Urinary bladder (tissue), 3 donors: ENCODE measurements at regions not wholly inside any gene's neighbourhood (a gene's known extent, or its start where the extent isn't known, plus 50 kb on each side); places are given as distances from the start of the nearest gene placed in this dataset.
"Not testable (repeated sequence)": the region's sequence is repeated elsewhere in the genome, so short reads cannot be mapped to it uniquely, and the experiment has no call there.

Experiments
- DNase-seq: peaks from one replicate; pipeline ENCODE4 v3.0.0-alpha.2; 2015; ENCODE audit errors: extremely low spot score
- H3K27ac ChIP-seq: one replicate; pipeline ENCODE4 v1.5.1; 2013; ENCODE audit warnings: low read depth, mild to moderate bottlenecking, moderate library complexity
- H3K36me3 ChIP-seq: one replicate; pipeline ENCODE4 v1.6.1; 2013; ENCODE audit warnings: mild to moderate bottlenecking, moderate library complexity; ENCODE audit not compliant: insufficient read depth
- H3K4me1 ChIP-seq: one replicate; pipeline ENCODE4 v1.6.1; 2013; ENCODE audit warnings: mild to moderate bottlenecking, moderate library complexity; ENCODE audit not compliant: insufficient read depth
- H3K4me3 ChIP-seq: one replicate; pipeline ENCODE4 v1.5.1; 2013; ENCODE audit warnings: low read depth, low read length
- WGBS: extraction: QIAGEN DNeasy Blood & Tissue Kit; methylation state at CpG from one replicate; pipeline ENCODE4 v1.1.7; 2013; 5-methylcytosine and 5-hydroxymethylcytosine counted together
- donor health status: healthy with polysubstance abuse.
- donor health status: healthy.

GRCh38 chr4:114398410-114398809 is 200.2 kb upstream of the UGT8 start:
- no peak for DNase-seq
- Histone ChIP-seq H3K27ac (no peak overlapping the region), H3K4me1 (no peaks in the 10 kb centered on the region), H3K4me3 (no peak overlapping the region), H3K36me3 (no peaks in the 10 kb centered on the region)

GRCh38 chr4:114399105-114399504 is 199.5 kb upstream of the UGT8 start:
- H3K4me3 ChIP-seq = no peak overlapping the region
- no peak overlapping the region for H3K27ac ChIP-seq
- H3K36me3 ChIP-seq = no peaks in the 10 kb centered on the region
- no peak for DNase-seq
- no peaks in the 10 kb centered on the region for H3K4me1 ChIP-seq
- 40% methylated on average over 5 of the region's 5 CpGs for WGBS

- no peak overlapping the region for H3K27ac ChIP-seq
- 55% methylated on average over 1 of the region's 1 CpG for WGBS
- H3K4me1 ChIP-seq = no peaks in the 10 kb centered on the region
- DNase-seq = no peak
- no peaks in the 10 kb centered on the region for H3K36me3 ChIP-seq
- no peak overlapping the region for H3K4me3 ChIP-seq
Measured at GRCh38 chr4:114400531-114400930, 198.1 kb upstream of the UGT8 start.

GRCh38 chr4:114401483-114401882 is 197.1 kb upstream of the UGT8 start:
- no peak overlapping the region for H3K27ac ChIP-seq
- 29% methylated on average over 2 of the region's 2 CpGs for WGBS
- H3K4me1 ChIP-seq = no peaks in the 10 kb centered on the region
- DNase-seq = no peak
- H3K36me3 ChIP-seq = no peaks in the 10 kb centered on the region
- H3K4me3 ChIP-seq = no peak overlapping the region

- no peak for DNase-seq
- no peaks in the 10 kb centered on the region for H3K36me3 ChIP-seq
- 29% methylated on average over 1 of the region's 1 CpG for WGBS
- no peaks in the 10 kb centered on the region for H3K4me1 ChIP-seq
- H3K27ac ChIP-seq = no peak overlapping the region
- no peak overlapping the region for H3K4me3 ChIP-seq
Measured at GRCh38 chr4:114417214-114417613, 181.4 kb upstream of the UGT8 start.

GRCh38 chr4:114420069-114420468 is 178.5 kb upstream of the UGT8 start:
- H3K36me3 ChIP-seq = no peaks in the 10 kb centered on the region
- WGBS = 92% methylated on average over 4 of the region's 4 CpGs

GRCh38 chr4:114423582-114423981 is 175.0 kb upstream of the UGT8 start:
- 88% methylated on average over 3 of the region's 3 CpGs for WGBS
- no peaks in the 10 kb centered on the region for H3K4me1 ChIP-seq
- H3K27ac ChIP-seq = no peak overlapping the region
- no peak for DNase-seq
- H3K4me3 ChIP-seq = no peak overlapping the region
- H3K36me3 ChIP-seq = no peaks in the 10 kb centered on the region

More at GRCh38 chr4:114420069-114420468, 178.5 kb upstream of the UGT8 start:
- no peak for DNase-seq
- H3K4me3 ChIP-seq = no peak overlapping the region
- H3K4me1 ChIP-seq = no peaks in the 10 kb centered on the region
- no peak overlapping the region for H3K27ac ChIP-seq

- Histone ChIP-seq H3K36me3 (no peaks in the 10 kb centered on the region), H3K4me3 (no peak overlapping the region), H3K4me1 (no peaks in the 10 kb centered on the region), H3K27ac (no peak overlapping the region)
- 86% methylated on average over 1 of the region's 1 CpG for WGBS
- no peak for DNase-seq
Measured at GRCh38 chr4:114435116-114435515, 163.5 kb upstream of the UGT8 start.

- no peaks in the 10 kb centered on the region for H3K4me1 ChIP-seq
- WGBS = 77% methylated on average over 3 of the region's 3 CpGs
- no peak overlapping the region for H3K27ac ChIP-seq
- H3K4me3 ChIP-seq = no peak overlapping the region
- DNase-seq = no peak
- no peaks in the 10 kb centered on the region for H3K36me3 ChIP-seq
Measured at GRCh38 chr4:114442856-114443255, 155.8 kb upstream of the UGT8 start.

- no peak overlapping the region for H3K4me3 ChIP-seq
- 77% methylated on average over 1 of the region's 1 CpG for WGBS
- H3K4me1 ChIP-seq = no peaks in the 10 kb centered on the region
- DNase-seq = no peak
- H3K27ac ChIP-seq = no peak overlapping the region
- no peaks in the 10 kb centered on the region for H3K36me3 ChIP-seq
Measured at GRCh38 chr4:114444211-114444610, 154.4 kb upstream of the UGT8 start.

- not testable (repeated sequence) for H3K4me3 ChIP-seq, H3K36me3 ChIP-seq, H3K27ac ChIP-seq, DNase-seq, H3K4me1 ChIP-seq
Measured at GRCh38 chr4:114447963-114448516, 150.6 kb upstream of the UGT8 start.

- DNase-seq = no peak
- no peaks in the 10 kb centered on the region for H3K36me3 ChIP-seq
- no peak overlapping the region for H3K4me3 ChIP-seq
- 68% methylated on average over 2 of the region's 2 CpGs for WGBS
- H3K4me1 ChIP-seq = no peaks in the 10 kb centered on the region
- H3K27ac ChIP-seq = no peak overlapping the region
Measured at GRCh38 chr4:114458728-114459127, 139.9 kb upstream of the UGT8 start.

- no peak overlapping the region for H3K4me3 ChIP-seq
- H3K36me3 ChIP-seq = no peaks in the 10 kb centered on the region
- H3K27ac ChIP-seq = no peak overlapping the region
- no peak for DNase-seq
- no peaks in the 10 kb centered on the region for H3K4me1 ChIP-seq
- 51% methylated on average over 7 of the region's 7 CpGs for WGBS
Measured at GRCh38 chr4:114464726-114465272, 133.8 kb upstream of the UGT8 start.

- 67% methylated on average over 1 of the region's 1 CpG for WGBS
- no peak overlapping the region for H3K27ac ChIP-seq
- H3K36me3 ChIP-seq = no peaks in the 10 kb centered on the region
- H3K4me1 ChIP-seq = no peaks in the 10 kb centered on the region
- no peak for DNase-seq
- H3K4me3 ChIP-seq = no peak overlapping the region
Measured at GRCh38 chr4:114465766-114466165, 132.8 kb upstream of the UGT8 start.

GRCh38 chr4:114466299-114466698 is 132.3 kb upstream of the UGT8 start:
- 37% methylated on average over 1 of the region's 1 CpG for WGBS
- Histone ChIP-seq H3K36me3 (no peaks in the 10 kb centered on the region), H3K27ac (no peak overlapping the region), H3K4me1 (no peaks in the 10 kb centered on the region), H3K4me3 (no peak overlapping the region)
- DNase-seq = no peak
